HCT116 (cell line): ENCODE measurements at regions not wholly inside any gene's neighbourhood (a gene's known extent, or its start where the extent isn't known, plus 50 kb on each side); places are given as distances from the start of the nearest gene placed in this dataset.

ENCODE experiments used
- ATF3 ChIP-seq: IDR thresholded peaks from 2 replicates; pipeline ENCODE4 v1.6.1; 2012
- ELF1 ChIP-seq: IDR thresholded peaks from 2 replicates; pipeline ENCODE4 v1.6.1; 2012; ENCODE audit warnings: low read depth, borderline replicate concordance
- EZH2 ChIP-seq: fragments of 200-600 bp; sonication (generic); IDR thresholded peaks from 2 replicates; pipeline ENCODE4 v1.6.1; 2017; ENCODE audit warnings: antibody characterized with exemption, mixed run types
- EZH2phosphoT487 ChIP-seq: fragments of 200-600 bp; IDR thresholded peaks from 2 replicates; pipeline ENCODE4 v1.6.1; 2018; ENCODE audit warnings: antibody characterized with exemption, borderline replicate concordance
- POLR2A ChIP-seq: IDR thresholded peaks from 2 replicates; pipeline ENCODE4 v1.7.0; 2011; ENCODE audit warnings: borderline replicate concordance; ENCODE audit not compliant: insufficient read depth, insufficient read length; ENCODE audit errors: extremely low read depth
- POLR2AphosphoS5 ChIP-seq: IDR thresholded peaks from 2 replicates; pipeline ENCODE4 v1.6.1; 2011; ENCODE audit warnings: mild to moderate bottlenecking, low read depth, low read length, moderate library complexity
- SIN3A ChIP-seq: IDR thresholded peaks from 2 replicates; pipeline ENCODE4 v1.6.1; 2012; ENCODE audit warnings: low read depth
- SP1 ChIP-seq: IDR thresholded peaks from 2 replicates; pipeline ENCODE4 v1.6.1; 2012; ENCODE audit warnings: low read depth
- TCF7L2 ChIP-seq: IDR thresholded peaks from 2 replicates; pipeline ENCODE4 v1.7.0; 2011; ENCODE audit warnings: borderline replicate concordance, inconsistent platforms; ENCODE audit not compliant: insufficient read depth, insufficient read length; ENCODE audit errors: extremely low read depth
- ZNF274 ChIP-seq: fragments of 200-500 bp; sonication (Bioruptor generic); IDR thresholded peaks from 2 replicates; pipeline ENCODE4 v1.6.1; 2014; ENCODE audit warnings: mild to moderate bottlenecking, low read depth, low read length, inconsistent platforms
- TF ChIP-seq, protein P1 (sequence below), 3 experiments: fragments of 200-600 bp in 1 of 3; sonication (generic) in 1 of 3; IDR thresholded peaks in 2 of 3; conservative IDR thresholded peaks in 1 of 3; 2 replicates each; pipeline ENCODE4 v1.5.1; 2012 to 2017; ENCODE audit warnings: low read depth in 2 of 3, low read length in 2 of 3, antibody characterized with exemption in 1 of 3, borderline replicate concordance in 1 of 3, control low read depth in 1 of 3, mild to moderate bottlenecking in 1 of 3, mixed read lengths in 1 of 3, mixed run types in 1 of 3, moderate library complexity in 1 of 3; ENCODE audit not compliant: insufficient read depth in 1 of 3
- TF ChIP-seq, protein P2 (sequence below): IDR thresholded peaks from 2 replicates; pipeline ENCODE4 v1.6.1; 2011; ENCODE audit warnings: mild to moderate bottlenecking, low read length, moderate library complexity; ENCODE audit not compliant: insufficient replicate concordance; ENCODE audit errors: extremely low read depth

DNA sequence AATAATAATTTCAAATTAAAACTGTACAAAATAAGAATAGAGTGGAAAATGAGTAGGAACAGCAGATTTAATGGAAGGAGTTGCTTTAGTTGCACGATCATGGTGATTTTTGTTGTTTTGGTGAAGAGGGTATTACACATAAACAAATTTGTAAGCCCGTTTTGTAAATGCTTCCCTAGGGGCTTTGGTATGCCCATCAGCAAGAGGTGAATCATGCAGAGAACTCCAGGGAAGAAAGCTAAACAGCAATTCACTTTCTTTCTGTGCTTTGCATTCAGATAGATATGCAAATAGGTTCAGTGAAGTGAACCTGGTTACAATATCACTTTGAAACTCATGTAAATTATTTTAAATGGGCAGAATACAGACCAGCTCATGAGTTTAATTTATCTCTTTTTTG is 422.2 kb upstream of the MTPN start:
- TF ChIP-seq SIN3A (no peak), POLR2A (no peak), ATF3 (no peak), ZNF274 (no peak), ELF1 (no peak), POLR2AphosphoS5 (no peak), SP1 (no peak), EZH2phosphoT487 (no peak), TCF7L2 (no peak), EZH2 (no peak)
- TF ChIP-seq, protein P1, sequence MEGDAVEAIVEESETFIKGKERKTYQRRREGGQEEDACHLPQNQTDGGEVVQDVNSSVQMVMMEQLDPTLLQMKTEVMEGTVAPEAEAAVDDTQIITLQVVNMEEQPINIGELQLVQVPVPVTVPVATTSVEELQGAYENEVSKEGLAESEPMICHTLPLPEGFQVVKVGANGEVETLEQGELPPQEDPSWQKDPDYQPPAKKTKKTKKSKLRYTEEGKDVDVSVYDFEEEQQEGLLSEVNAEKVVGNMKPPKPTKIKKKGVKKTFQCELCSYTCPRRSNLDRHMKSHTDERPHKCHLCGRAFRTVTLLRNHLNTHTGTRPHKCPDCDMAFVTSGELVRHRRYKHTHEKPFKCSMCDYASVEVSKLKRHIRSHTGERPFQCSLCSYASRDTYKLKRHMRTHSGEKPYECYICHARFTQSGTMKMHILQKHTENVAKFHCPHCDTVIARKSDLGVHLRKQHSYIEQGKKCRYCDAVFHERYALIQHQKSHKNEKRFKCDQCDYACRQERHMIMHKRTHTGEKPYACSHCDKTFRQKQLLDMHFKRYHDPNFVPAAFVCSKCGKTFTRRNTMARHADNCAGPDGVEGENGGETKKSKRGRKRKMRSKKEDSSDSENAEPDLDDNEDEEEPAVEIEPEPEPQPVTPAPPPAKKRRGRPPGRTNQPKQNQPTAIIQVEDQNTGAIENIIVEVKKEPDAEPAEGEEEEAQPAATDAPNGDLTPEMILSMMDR (IDR thresholded peaks at IDR 0.05 in 2 of 3, conservative IDR thresholded peaks at IDR 0.05 in 1 of 3; ENCODE audit: borderline replicate concordance in 1 of 3, insufficient read depth in 1 of 3, low read depth in 2 of 3, low read length in 2 of 3) = no peak
- TF ChIP-seq, protein P2, sequence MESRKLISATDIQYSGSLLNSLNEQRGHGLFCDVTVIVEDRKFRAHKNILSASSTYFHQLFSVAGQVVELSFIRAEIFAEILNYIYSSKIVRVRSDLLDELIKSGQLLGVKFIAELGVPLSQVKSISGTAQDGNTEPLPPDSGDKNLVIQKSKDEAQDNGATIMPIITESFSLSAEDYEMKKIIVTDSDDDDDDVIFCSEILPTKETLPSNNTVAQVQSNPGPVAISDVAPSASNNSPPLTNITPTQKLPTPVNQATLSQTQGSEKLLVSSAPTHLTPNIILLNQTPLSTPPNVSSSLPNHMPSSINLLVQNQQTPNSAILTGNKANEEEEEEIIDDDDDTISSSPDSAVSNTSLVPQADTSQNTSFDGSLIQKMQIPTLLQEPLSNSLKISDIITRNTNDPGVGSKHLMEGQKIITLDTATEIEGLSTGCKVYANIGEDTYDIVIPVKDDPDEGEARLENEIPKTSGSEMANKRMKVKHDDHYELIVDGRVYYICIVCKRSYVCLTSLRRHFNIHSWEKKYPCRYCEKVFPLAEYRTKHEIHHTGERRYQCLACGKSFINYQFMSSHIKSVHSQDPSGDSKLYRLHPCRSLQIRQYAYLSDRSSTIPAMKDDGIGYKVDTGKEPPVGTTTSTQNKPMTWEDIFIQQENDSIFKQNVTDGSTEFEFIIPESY = no peak
